GM12892 (cell line): ENCODE measurements at regions not wholly inside any gene's neighbourhood (a gene's known extent, or its start where the extent isn't known, plus 50 kb on each side); places are given as distances from the start of the nearest gene placed in this dataset.

ENCODE experiments used
- POLR2A ChIP-seq: IDR thresholded peaks from 2 replicates; pipeline ENCODE4 v1.6.1; 2011; ENCODE audit warnings: low read depth, low read length, control low read depth
- POLR2AphosphoS5 ChIP-seq: IDR thresholded peaks from 2 replicates; pipeline ENCODE4 v1.6.1; 2011; ENCODE audit warnings: low read depth, low read length, control low read depth
- TAF1 ChIP-seq: IDR thresholded peaks from 2 replicates; pipeline ENCODE4 v1.6.1; 2011; ENCODE audit warnings: low read depth, mild to moderate bottlenecking, control low read depth, low read length, borderline replicate concordance

DNA sequence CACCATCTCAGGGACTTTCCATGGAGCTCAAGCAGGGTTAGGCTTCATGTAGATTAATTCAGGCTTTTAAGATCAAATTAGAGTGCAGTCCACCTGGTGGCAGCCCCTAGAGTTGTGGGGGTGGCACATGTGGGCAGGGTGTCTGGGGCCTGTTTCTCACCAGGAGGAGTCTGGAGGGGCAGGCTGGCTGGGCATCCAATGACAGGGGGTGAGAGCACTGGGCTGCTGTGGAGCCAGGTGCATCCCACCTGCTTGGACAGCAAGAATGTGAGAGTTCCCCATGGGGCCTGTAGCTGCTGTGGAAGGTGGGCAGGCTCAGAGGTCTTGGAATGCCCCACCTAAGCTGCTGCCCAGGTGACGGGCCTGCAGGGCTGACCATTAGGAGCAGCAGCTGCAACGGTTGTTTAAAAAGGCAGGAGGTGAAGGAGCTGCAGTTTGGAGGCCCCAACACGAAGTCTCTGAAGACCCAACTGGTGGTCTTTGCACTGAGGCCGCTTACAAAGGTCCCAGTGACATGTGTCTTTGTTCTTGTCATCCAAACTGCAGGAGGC lies 686.3 kb upstream of the HS6ST1 start:
- TF ChIP-seq POLR2A (no peak), POLR2AphosphoS5 (no peak), TAF1 (no peak)
